ENCODE measurements at regions not wholly inside any gene's neighbourhood (a gene's known extent, or its start where the extent isn't known, plus 50 kb on each side); places are given as distances from the start of the nearest gene placed in this dataset.

DNA sequence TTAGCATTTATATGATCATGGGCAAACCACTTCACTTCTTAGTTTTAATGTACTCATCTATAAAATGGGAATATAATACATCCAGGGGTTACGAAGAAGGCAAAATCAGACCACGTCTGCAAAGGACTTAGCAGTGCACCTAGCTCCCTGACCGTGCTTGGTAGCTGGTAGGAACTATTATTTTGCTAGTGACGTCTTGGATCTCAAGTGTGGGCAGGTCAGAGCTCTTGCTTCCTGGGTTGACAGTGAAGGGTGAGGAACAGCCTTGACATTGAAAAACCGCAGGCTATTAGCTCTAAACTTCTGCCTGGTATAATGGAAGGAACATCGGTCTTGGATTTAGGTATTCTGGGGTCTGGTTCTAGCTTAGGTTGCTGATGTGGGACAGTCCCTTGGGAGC, 89.3 kb upstream of the MED13L start:
- Histone ChIP-seq H3K9me3 (no peaks in the 10 kb centered on the region), H3K27me3 (replicated peaks; ENCODE audit: control insufficient read depth, insufficient read depth, low read length) (no peaks in the 10 kb centered on the region), H3K36me3 (ENCODE audit: control insufficient read depth, insufficient read depth, low read length) (no peaks in the 10 kb centered on the region), H3K4me1 (peaks cover 59% of the 10 kb centered on the region), H3K4me3 (ENCODE audit: low read depth, low read length) (no peak overlapping the region)
- Mint-ChIP-seq H3K27me3 (ENCODE audit: insufficient read depth, unreplicated experiment) (no peaks in the 10 kb centered on the region), H3K27ac (ENCODE audit: unreplicated experiment) (peak overlapping the region; percentile 43), H3K36me3 (ENCODE audit: insufficient read depth, unreplicated experiment) (peaks cover 11% of the 10 kb centered on the region), H3K9me3 (ENCODE audit: unreplicated experiment) (no peaks in the 10 kb centered on the region), H3K4me1 (ENCODE audit: low read depth, unreplicated experiment) (peaks cover 32% of the 10 kb centered on the region), H3K4me3 (ENCODE audit: unreplicated experiment) (no peak overlapping the region)
- intact Hi-C loops (cut with micrococcal nuclease; ENCODE audit: unreplicated experiment): no loop called here
- DNase-seq: no peak
- POLR2A ChIA-PET: no interaction called here
- no TSS peak for BruUV-seq (replicated peaks)
- CTCF ChIA-PET: no interaction called here
- TF ChIP-seq, protein P1, sequence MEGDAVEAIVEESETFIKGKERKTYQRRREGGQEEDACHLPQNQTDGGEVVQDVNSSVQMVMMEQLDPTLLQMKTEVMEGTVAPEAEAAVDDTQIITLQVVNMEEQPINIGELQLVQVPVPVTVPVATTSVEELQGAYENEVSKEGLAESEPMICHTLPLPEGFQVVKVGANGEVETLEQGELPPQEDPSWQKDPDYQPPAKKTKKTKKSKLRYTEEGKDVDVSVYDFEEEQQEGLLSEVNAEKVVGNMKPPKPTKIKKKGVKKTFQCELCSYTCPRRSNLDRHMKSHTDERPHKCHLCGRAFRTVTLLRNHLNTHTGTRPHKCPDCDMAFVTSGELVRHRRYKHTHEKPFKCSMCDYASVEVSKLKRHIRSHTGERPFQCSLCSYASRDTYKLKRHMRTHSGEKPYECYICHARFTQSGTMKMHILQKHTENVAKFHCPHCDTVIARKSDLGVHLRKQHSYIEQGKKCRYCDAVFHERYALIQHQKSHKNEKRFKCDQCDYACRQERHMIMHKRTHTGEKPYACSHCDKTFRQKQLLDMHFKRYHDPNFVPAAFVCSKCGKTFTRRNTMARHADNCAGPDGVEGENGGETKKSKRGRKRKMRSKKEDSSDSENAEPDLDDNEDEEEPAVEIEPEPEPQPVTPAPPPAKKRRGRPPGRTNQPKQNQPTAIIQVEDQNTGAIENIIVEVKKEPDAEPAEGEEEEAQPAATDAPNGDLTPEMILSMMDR (IDR thresholded peaks at IDR 0.05; ENCODE audit: insufficient read depth in 1 of 2, low read depth in 1 of 2, low read length in 1 of 2, severe bottlenecking in 1 of 2, unreplicated experiment in 1 of 2): no peak

DNA sequence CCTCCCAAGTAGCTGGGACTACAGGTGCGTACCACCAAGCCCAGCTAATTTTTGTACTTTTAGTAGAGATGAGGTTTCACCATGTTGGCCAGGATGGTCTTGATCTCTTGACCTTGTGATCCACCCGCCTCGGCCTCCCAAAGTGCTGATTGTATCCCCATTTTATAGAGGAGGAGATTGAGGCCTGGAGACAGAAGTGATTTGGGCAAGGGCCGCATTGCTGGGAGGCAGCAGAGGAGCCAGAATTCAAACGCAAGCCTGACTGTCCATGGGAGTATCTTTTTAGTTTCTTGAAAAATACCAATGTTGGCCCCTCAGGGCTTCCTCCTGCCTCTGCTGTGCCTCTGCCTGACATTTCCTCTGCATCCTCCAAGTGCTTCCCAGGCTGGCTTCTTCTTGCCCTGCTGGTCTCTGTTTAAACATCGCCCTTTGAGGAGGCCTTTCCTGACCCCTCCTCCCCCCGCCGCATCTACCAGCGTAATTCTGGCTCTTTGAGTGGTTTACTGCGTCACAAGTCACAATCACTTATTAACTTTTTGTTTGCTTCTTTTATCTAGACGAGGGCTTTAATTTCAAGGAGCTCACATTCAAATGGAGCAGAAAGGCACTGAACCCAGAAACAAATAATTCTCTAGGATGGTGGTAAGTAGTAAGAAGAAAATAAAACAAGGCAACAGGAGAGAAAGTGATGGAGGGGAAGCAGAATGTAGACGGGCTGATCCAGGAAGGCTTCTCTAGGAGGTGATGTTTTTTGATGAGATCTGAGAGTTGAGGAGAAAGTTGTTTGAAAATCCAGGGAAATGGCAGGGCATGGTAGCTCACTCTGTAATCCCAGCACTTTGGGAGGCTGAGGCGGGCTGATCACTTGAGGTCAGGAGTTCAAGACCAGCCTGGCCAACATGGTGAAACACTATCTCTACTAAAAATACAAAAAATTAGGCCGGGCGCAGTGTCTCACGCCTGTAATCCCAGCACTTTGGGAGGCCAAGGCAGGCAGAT, 91.0 kb upstream of the MED13L start:
- TSS peak; percentile 91 for BruUV-seq (replicated peaks)
- H3K4me1 Mint-ChIP-seq (ENCODE audit: low read depth, unreplicated experiment): peaks cover 32% of the 10 kb centered on the region
- peaks cover 11% of the 10 kb centered on the region for H3K36me3 Mint-ChIP-seq (ENCODE audit: insufficient read depth, unreplicated experiment)
- TF ChIP-seq, protein P1 (IDR thresholded peaks at IDR 0.05; ENCODE audit: insufficient read depth in 1 of 2, low read depth in 1 of 2, low read length in 1 of 2, severe bottlenecking in 1 of 2, unreplicated experiment in 1 of 2): no peak
- H3K9me3 Mint-ChIP-seq (ENCODE audit: unreplicated experiment): no peaks in the 10 kb centered on the region
- peak overlapping the region; percentile 56 for H3K4me3 Mint-ChIP-seq (ENCODE audit: unreplicated experiment)
- Histone ChIP-seq H3K9me3 (no peaks in the 10 kb centered on the region), H3K4me1 (peaks cover 65% of the 10 kb centered on the region), H3K36me3 (ENCODE audit: control insufficient read depth, insufficient read depth, low read length) (no peaks in the 10 kb centered on the region), H3K27me3 (replicated peaks; ENCODE audit: control insufficient read depth, insufficient read depth, low read length) (no peaks in the 10 kb centered on the region), H3K4me3 (ENCODE audit: low read depth, low read length) (no peak overlapping the region)
- DNase-seq: peak; percentile 92 to 96
- intact Hi-C loops (cut with micrococcal nuclease; ENCODE audit: unreplicated experiment): loop anchor here (1.0 kb wide), 4 partner anchors 9 to 135 kb away; no protein-coding TSS in a partner anchor
- ChIA-PET CTCF (interaction anchor here (0.9 to 1.0 kb wide), 2 partner anchors 38 to 148 kb away, joined by 3 to 6 read pairs; no protein-coding TSS in a partner anchor), POLR2A (no interaction called here)
- H3K27me3 Mint-ChIP-seq (ENCODE audit: insufficient read depth, unreplicated experiment): no peaks in the 10 kb centered on the region
- peak overlapping the region; percentile 90 for H3K27ac Mint-ChIP-seq (ENCODE audit: unreplicated experiment)

- Histone ChIP-seq H3K36me3 (ENCODE audit: control insufficient read depth, insufficient read depth, low read length) (no peaks in the 10 kb centered on the region), H3K4me3 (ENCODE audit: low read depth, low read length) (no peak overlapping the region), H3K9me3 (no peaks in the 10 kb centered on the region), H3K27me3 (replicated peaks; ENCODE audit: control insufficient read depth, insufficient read depth, low read length) (no peaks in the 10 kb centered on the region), H3K4me1 (peaks cover 63% of the 10 kb centered on the region)
- DNase-seq: no peak
- intact Hi-C loops (cut with micrococcal nuclease; ENCODE audit: unreplicated experiment): no loop called here
- TF ChIP-seq, protein P1 (IDR thresholded peaks at IDR 0.05; ENCODE audit: insufficient read depth in 1 of 2, low read depth in 1 of 2, low read length in 1 of 2, severe bottlenecking in 1 of 2, unreplicated experiment in 1 of 2): no peak
- H3K4me1 Mint-ChIP-seq (ENCODE audit: low read depth, unreplicated experiment): peaks cover 31% of the 10 kb centered on the region
- ChIA-PET CTCF (no interaction called here), POLR2A (interaction anchor here (0.6 kb wide), 1 partner anchor 106 kb away, joined by 4 read pairs; no protein-coding TSS in a partner anchor)
- peak overlapping the region; percentile 70 for H3K27ac Mint-ChIP-seq (ENCODE audit: unreplicated experiment)
- peaks cover 3% of the 10 kb centered on the region for H3K9me3 Mint-ChIP-seq (ENCODE audit: unreplicated experiment)
- peaks cover 11% of the 10 kb centered on the region for H3K36me3 Mint-ChIP-seq (ENCODE audit: insufficient read depth, unreplicated experiment)
- BruUV-seq (replicated peaks): no TSS peak
- H3K4me3 Mint-ChIP-seq (ENCODE audit: unreplicated experiment): no peak overlapping the region
- H3K27me3 Mint-ChIP-seq (ENCODE audit: insufficient read depth, unreplicated experiment): no peaks in the 10 kb centered on the region
Measured at GRCh38 chr12:116370004-116370404, 92.5 kb upstream of the MED13L start.
